Cardiac fibroblast (primary cell): ENCODE measurements at regions not wholly inside any gene's neighbourhood (a gene's known extent, or its start where the extent isn't known, plus 50 kb on each side); places are given as distances from the start of the nearest gene placed in this dataset.

Experiments
- DNase-seq, 2 donors: peaks; one replicate each; pipeline versions ENCODE4 v3.0.0 to v3.0.0-alpha.2; 2010; ENCODE audit warnings: low read depth in 2 of 2
- H3K4me3 ChIP-seq, 2 donors: replicated peaks in 1 of 2; 1 replicate in 1 of 2; 2 replicates in 1 of 2; pipeline ENCODE4 v1.5.1; 2011; ENCODE audit warnings: low read depth in 2 of 2, low read length in 2 of 2, mild to moderate bottlenecking in 2 of 2, moderate library complexity in 1 of 2
- CTCF ChIP-seq: IDR thresholded peaks from one replicate; pipeline ENCODE4 v1.5.1; 2011; ENCODE audit warnings: low read depth, mild to moderate bottlenecking, low read length, inconsistent platforms

- TF ChIP-seq CTCF = no peak
- no peak overlapping the region for H3K4me3 ChIP-seq
- no peak for DNase-seq
Observed at GRCh38 chr2:173435574-173435973, 80.9 kb downstream of the CDCA7 start.

GRCh38 chr2:173436088-173436487 lies 81.4 kb downstream of the CDCA7 start:
- DNase-seq = no peak
- TF ChIP-seq CTCF = no peak
- H3K4me3 ChIP-seq = no peak overlapping the region

GRCh38 chr2:173441222-173441621 lies 86.5 kb downstream of the CDCA7 start:
- TF ChIP-seq CTCF = no peak
- no peak overlapping the region for H3K4me3 ChIP-seq
- DNase-seq = peak; percentile 42 to 43

GRCh38 chr2:173442542-173442941 lies 87.9 kb downstream of the CDCA7 start:
- DNase-seq = no peak

GRCh38 chr2:173446722-173447121 lies 92.0 kb downstream of the CDCA7 start:
- peak in 1 of 2 donors; percentile 35 for DNase-seq
- TF ChIP-seq CTCF = no peak
- H3K4me3 ChIP-seq = no peak overlapping the region

More at GRCh38 chr2:173442542-173442941, 87.9 kb downstream of the CDCA7 start:
- H3K4me3 ChIP-seq = no peak overlapping the region
- TF ChIP-seq CTCF = no peak

- peak overlapping the region; percentile 23 to 39 for H3K4me3 ChIP-seq
- peak; percentile 87 to 91 for DNase-seq
- TF ChIP-seq CTCF = peak; percentile 89
Observed at GRCh38 chr2:173448938-173449471, 94.3 kb downstream of the CDCA7 start.

- DNase-seq = no peak
- no peak overlapping the region for H3K4me3 ChIP-seq
- TF ChIP-seq CTCF = no peak
Observed at GRCh38 chr2:173451118-173451517, 96.4 kb downstream of the CDCA7 start.
